ENCODE measurements at regions not wholly inside any gene's neighbourhood (a gene's known extent, or its start where the extent isn't known, plus 50 kb on each side); places are given as distances from the start of the nearest gene placed in this dataset.

DNA sequence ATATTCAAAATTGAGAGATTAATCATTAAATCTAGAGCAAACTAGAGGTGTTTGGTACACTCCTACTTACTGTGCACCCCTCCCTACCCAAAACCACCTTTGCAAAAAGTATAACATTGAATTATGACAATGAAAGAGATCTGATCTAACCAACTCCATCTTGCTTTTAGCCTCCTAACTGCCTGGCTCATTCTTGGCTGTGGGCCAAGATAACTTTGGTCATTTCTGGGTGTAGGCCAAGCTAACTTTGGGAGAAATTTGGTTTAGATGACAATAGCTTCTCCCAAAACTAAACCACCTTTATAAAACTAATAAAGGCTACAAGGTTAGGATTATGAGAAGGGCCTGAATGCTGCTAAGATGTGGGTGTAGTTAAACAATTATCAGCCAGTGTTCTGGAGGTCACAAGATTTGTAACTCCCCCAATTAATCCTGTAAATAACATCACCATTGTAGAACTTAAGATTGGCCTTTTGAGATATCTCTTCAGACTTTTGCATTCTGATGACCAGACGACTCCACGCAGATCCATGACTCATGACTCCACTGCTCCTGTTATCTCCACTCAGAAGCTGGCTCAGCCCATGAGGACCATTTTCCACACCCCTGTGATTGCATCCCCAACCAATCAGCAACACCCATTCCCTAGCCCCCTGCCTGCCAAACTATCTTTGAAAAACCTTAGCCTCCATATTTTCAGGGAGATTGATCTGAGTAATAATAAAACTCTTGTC is 160.2 kb downstream of the FBXO15 start:
- Histone ChIP-seq H3K36me3 (no peaks in the 10 kb centered on the region), H3K27ac (no peak overlapping the region), H3K27me3 (no peaks in the 10 kb centered on the region), H3K4me1 (no peaks in the 10 kb centered on the region), H3K4me3 (replicated peaks in 1 of 3) (no peak overlapping the region), H3K9me3 (no peaks in the 10 kb centered on the region)
- no peak for DNase-seq
- 97 to 98% methylated on average over 2 of the region's 2 CpGs for WGBS, 2 donors
- TF ChIP-seq, protein P1, sequence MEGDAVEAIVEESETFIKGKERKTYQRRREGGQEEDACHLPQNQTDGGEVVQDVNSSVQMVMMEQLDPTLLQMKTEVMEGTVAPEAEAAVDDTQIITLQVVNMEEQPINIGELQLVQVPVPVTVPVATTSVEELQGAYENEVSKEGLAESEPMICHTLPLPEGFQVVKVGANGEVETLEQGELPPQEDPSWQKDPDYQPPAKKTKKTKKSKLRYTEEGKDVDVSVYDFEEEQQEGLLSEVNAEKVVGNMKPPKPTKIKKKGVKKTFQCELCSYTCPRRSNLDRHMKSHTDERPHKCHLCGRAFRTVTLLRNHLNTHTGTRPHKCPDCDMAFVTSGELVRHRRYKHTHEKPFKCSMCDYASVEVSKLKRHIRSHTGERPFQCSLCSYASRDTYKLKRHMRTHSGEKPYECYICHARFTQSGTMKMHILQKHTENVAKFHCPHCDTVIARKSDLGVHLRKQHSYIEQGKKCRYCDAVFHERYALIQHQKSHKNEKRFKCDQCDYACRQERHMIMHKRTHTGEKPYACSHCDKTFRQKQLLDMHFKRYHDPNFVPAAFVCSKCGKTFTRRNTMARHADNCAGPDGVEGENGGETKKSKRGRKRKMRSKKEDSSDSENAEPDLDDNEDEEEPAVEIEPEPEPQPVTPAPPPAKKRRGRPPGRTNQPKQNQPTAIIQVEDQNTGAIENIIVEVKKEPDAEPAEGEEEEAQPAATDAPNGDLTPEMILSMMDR (IDR thresholded peaks at IDR 0.05) = no peak
- no peak for TF ChIP-seq POLR2A (IDR thresholded peaks at IDR 0.05)
- intact Hi-C loops (cut with DNase I) = no loop called here

DNA sequence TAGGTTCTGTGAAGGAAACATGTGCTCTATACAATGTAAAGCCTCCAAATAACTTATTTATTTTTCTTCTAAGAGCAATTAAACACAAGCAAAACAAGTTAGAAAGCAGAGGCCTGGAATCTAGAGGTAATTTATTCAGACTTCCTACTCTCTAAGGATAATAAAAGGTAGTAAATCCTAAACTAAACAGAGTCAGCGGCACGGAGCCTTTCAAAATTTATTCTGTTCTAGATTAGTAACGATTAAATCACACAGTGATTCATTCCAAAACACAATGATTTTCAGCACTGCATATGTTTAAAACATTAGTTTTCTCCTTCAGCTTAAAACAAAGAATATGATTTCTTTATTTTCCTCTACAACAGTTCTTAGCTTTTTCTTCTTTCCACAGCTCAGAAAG is 160.9 kb downstream of the FBXO15 start:
- Histone ChIP-seq H3K4me1 (no peaks in the 10 kb centered on the region), H3K27me3 (no peaks in the 10 kb centered on the region), H3K27ac (no peak overlapping the region), H3K9me3 (no peaks in the 10 kb centered on the region), H3K36me3 (no peaks in the 10 kb centered on the region), H3K4me3 (replicated peaks in 1 of 3) (no peak overlapping the region)
- TF ChIP-seq, protein P1 (IDR thresholded peaks at IDR 0.05) = no peak
- TF ChIP-seq POLR2A (IDR thresholded peaks at IDR 0.05) = no peak
- intact Hi-C loops (cut with DNase I) = no loop called here
- WGBS, 2 donors = 75 to 83% methylated on average over 3 of the region's 3 CpGs
- no peak for DNase-seq

DNA sequence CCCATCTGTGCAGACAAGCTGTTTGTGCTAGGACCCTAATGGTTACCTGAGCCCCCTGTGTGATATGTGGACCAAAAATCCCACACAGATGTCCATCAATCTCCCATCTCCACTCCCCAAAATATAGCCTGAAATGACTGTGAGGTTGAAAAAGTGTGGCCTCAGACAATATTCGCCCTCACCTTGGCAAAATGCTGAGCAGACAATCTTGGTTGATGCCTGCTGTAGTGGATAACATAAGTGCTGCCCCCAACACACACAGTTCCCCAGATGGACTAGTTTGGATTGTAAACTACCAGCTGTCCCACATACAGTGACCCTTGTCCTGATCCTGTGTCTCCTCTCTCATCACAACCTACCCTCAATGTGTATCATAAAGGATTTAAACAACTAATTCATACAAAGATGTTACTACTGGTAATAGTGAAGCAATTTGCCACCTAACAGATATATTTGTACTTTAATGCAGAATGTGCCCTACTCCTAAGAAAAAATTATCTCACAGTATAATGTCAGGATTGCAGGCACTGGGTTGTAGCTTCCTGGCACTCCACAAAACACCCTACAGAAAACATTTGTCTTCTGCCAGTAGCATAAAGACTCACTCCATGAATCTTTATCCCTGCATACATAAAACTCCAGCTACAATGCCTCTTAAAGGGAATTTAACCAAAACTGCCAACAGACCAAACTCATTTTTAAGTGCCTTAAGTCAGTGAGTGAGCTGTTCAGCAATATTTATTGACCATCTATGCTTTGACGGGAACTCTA is 161.6 kb downstream of the FBXO15 start:
- intact Hi-C loops (cut with DNase I) = no loop called here
- no peak for DNase-seq
- no peak overlapping the region for H3K4me3 ChIP-seq (replicated peaks in 1 of 3)
- no peaks in the 10 kb centered on the region for H3K4me1 ChIP-seq
- H3K27ac ChIP-seq = no peak overlapping the region
- 60 to 62% methylated on average over 2 of the region's 2 CpGs for WGBS, 2 donors
- H3K36me3 ChIP-seq = no peaks in the 10 kb centered on the region
- H3K9me3 ChIP-seq = no peaks in the 10 kb centered on the region
- no peaks in the 10 kb centered on the region for H3K27me3 ChIP-seq
- TF ChIP-seq, protein P1 (IDR thresholded peaks at IDR 0.05) = no peak
- no peak for TF ChIP-seq POLR2A (IDR thresholded peaks at IDR 0.05)

DNA sequence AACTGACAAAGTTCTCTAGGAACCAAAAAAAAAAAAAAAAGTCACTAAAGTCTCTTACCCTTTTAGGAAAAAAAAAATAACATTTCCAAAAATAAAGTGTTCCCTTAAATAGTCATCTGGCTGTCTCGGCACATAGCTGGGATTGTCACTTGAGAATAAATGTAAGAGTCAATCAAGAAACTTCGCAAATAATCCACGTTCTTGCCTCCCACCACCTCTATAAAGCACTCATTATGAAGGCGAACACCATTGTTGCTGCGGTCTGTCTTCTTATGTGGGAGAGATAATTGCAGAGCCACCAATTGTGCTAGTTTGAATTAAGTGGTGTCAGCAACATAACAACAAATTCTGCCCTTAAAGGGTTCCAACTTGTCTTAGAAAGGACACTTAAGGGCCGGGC is 163.7 kb downstream of the FBXO15 start:
- 80 to 84% methylated on average over 6 of the region's 6 CpGs for WGBS, 2 donors
- no peak overlapping the region for H3K27ac ChIP-seq
- H3K4me1 ChIP-seq = no peaks in the 10 kb centered on the region
- DNase-seq = no peak
- TF ChIP-seq POLR2A (IDR thresholded peaks at IDR 0.05) = no peak
- TF ChIP-seq, protein P1 (IDR thresholded peaks at IDR 0.05) = no peak
- H3K4me3 ChIP-seq (replicated peaks in 1 of 3) = no peak overlapping the region
- no peaks in the 10 kb centered on the region for H3K9me3 ChIP-seq
- no peaks in the 10 kb centered on the region for H3K36me3 ChIP-seq
- intact Hi-C loops (cut with DNase I) = no loop called here
- H3K27me3 ChIP-seq = no peaks in the 10 kb centered on the region

DNA sequence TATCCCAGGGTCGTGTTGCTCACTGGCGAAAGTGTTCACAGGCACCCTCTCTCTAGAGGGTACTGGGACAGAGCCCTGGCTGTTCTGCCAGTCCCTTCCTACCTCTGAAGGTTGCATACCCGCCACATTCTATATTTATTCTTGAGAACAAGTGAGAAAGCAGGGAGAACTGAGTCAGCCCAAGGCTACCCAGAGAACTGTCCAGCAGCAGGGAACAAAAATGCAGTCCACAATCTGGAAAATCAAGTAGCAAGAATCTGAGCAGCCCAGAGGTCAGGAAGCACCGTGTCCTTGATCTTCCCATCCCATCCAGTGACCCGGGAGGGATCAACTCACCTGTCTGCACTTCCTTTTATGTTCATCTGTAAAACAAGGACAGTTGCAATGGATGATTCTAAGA is 164.1 kb downstream of the FBXO15 start:
- no peak for DNase-seq
- H3K36me3 ChIP-seq = no peaks in the 10 kb centered on the region
- H3K9me3 ChIP-seq = no peaks in the 10 kb centered on the region
- H3K4me1 ChIP-seq = no peaks in the 10 kb centered on the region
- TF ChIP-seq, protein P1 (IDR thresholded peaks at IDR 0.05) = no peak
- no peak for TF ChIP-seq POLR2A (IDR thresholded peaks at IDR 0.05)
- H3K4me3 ChIP-seq (replicated peaks in 1 of 3) = no peak overlapping the region
- WGBS, 2 donors = 77 to 82% methylated on average over 5 of the region's 5 CpGs
- no peak overlapping the region for H3K27ac ChIP-seq
- intact Hi-C loops (cut with DNase I) = no loop called here
- H3K27me3 ChIP-seq = no peaks in the 10 kb centered on the region

Data from thyroid gland (tissue), 4 donors.